Transverse colon (tissue), 4 donors: ENCODE measurements at regions not wholly inside any gene's neighbourhood (a gene's known extent, or its start where the extent isn't known, plus 50 kb on each side); places are given as distances from the start of the nearest gene placed in this dataset.

Experiments
- EP300 ChIP-seq: sonication (generic); formaldehyde crosslinking; IDR thresholded peaks from one replicate; pipeline ENCODE4 v1.6.1; 2017; ENCODE audit warnings: antibody characterized with exemption, low read depth
- POLR2A ChIP-seq: fragments of 450-650 bp; IDR thresholded peaks from one replicate; pipeline ENCODE4 v1.6.1; 2016; ENCODE audit warnings: antibody characterized with exemption, mild to moderate bottlenecking, moderate library complexity
- POLR2AphosphoS5 ChIP-seq, 3 donors: sonication (generic); formaldehyde crosslinking; IDR thresholded peaks; one replicate each; pipeline ENCODE4 v1.6.1; 2016; ENCODE audit warnings: antibody characterized with exemption in 3 of 3
- TF ChIP-seq, protein P1 (sequence below), 5 experiments: fragments of 200-600 bp in 3 of 5; fragments of 450-650 bp in 2 of 5; sonication (generic) in 3 of 5; IDR thresholded peaks; 1 replicate in 2 of 5; 2 replicates in 3 of 5; pipeline ENCODE4 v1.5.1; 2016 to 2017; ENCODE audit warnings: antibody characterized with exemption in 5 of 5, inconsistent platforms in 3 of 5, mild to moderate bottlenecking in 2 of 5, moderate library complexity in 1 of 5

GRCh38 chr6:130610303-130610702 is 216.9 kb upstream of the SMLR1 start:
- TF ChIP-seq, protein P1, sequence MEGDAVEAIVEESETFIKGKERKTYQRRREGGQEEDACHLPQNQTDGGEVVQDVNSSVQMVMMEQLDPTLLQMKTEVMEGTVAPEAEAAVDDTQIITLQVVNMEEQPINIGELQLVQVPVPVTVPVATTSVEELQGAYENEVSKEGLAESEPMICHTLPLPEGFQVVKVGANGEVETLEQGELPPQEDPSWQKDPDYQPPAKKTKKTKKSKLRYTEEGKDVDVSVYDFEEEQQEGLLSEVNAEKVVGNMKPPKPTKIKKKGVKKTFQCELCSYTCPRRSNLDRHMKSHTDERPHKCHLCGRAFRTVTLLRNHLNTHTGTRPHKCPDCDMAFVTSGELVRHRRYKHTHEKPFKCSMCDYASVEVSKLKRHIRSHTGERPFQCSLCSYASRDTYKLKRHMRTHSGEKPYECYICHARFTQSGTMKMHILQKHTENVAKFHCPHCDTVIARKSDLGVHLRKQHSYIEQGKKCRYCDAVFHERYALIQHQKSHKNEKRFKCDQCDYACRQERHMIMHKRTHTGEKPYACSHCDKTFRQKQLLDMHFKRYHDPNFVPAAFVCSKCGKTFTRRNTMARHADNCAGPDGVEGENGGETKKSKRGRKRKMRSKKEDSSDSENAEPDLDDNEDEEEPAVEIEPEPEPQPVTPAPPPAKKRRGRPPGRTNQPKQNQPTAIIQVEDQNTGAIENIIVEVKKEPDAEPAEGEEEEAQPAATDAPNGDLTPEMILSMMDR (IDR thresholded peaks at IDR 0.05), result no peak
- TF ChIP-seq POLR2A, result no peak
- TF ChIP-seq EP300, result no peak
- TF ChIP-seq POLR2AphosphoS5 (IDR thresholded peaks at IDR 0.05), result no peak
